HEK293 (cell line): ENCODE measurements at regions not wholly inside any gene's neighbourhood (a gene's known extent, or its start where the extent isn't known, plus 50 kb on each side); places are given as distances from the start of the nearest gene placed in this dataset.

Experiments
- CTCF ChIP-seq: fragments of 450-650 bp; formaldehyde crosslinking; IDR thresholded peaks from 2 replicates; pipeline ENCODE4 v1.5.1; 2016; ENCODE audit warnings: missing biosample characterization, missing genetic modification characterization
- ZFP41 ChIP-seq: fragments of 450-650 bp; formaldehyde crosslinking; IDR thresholded peaks from 2 replicates; pipeline ENCODE4 v1.5.1; 2016; ENCODE audit warnings: missing biosample characterization, missing genetic modification characterization, borderline replicate concordance
- ZNF138 ChIP-seq: fragments of 450-650 bp; formaldehyde crosslinking; IDR thresholded peaks from 2 replicates; pipeline ENCODE4 v1.5.1; 2016; ENCODE audit warnings: missing biosample characterization, missing genetic modification characterization, borderline replicate concordance

DNA sequence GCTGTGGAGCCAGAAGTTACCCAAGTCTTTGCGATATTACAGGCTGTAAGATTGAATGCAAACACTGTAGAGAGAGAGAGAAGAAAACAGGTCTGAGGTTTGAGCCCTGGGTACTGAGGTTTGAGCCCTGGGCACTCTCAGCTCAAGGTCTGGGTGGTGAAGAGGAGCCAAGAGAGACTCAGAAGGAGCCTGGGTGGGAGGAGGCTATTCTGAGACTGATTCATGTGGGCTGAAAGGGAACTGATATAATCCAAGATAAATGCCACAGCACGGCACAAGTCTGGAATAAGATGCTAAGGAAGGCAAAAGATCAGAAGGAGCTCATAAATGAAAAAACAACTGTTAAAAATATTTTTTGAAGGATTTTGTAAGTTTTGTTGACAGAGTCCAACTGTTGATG is 407.6 kb upstream of the HS6ST1 start:
- TF ChIP-seq CTCF (tag by site-specific recombination), result no peak
- no peak for TF ChIP-seq ZFP41 (tag by site-specific recombination)
- no peak for TF ChIP-seq ZNF138 (tag by site-specific recombination)
